Liver (tissue), 8 donors: ENCODE measurements at regions not wholly inside any gene's neighbourhood (a gene's known extent, or its start where the extent isn't known, plus 50 kb on each side); places are given as distances from the start of the nearest gene placed in this dataset.

Source experiments
- DNase-seq: peaks from one replicate; pipeline ENCODE4 v3.0.0-alpha.2; 2017; ENCODE audit warnings: low spot score
- H3K27ac ChIP-seq, 2 donors: one replicate each; pipeline ENCODE4 v1.7.0; 2013; ENCODE audit warnings: inconsistent platforms in 2 of 2, low read length in 2 of 2, control low read depth in 1 of 2, low read depth in 1 of 2, mild to moderate bottlenecking in 1 of 2
- H3K27me3 ChIP-seq, 4 donors: one replicate each; pipeline versions ENCODE4 v1.6.1 to v1.7.0; 2013; ENCODE audit warnings: low read length in 3 of 4, inconsistent platforms in 1 of 4, mild to moderate bottlenecking in 1 of 4, moderate library complexity in 1 of 4; ENCODE audit not compliant: control insufficient read depth in 4 of 4, insufficient read depth in 4 of 4
- H3K36me3 ChIP-seq, 4 donors: one replicate each; pipeline versions ENCODE4 v1.6.1 to v1.7.0; 2013; ENCODE audit warnings: low read length in 3 of 4, mild to moderate bottlenecking in 3 of 4, low read depth in 1 of 4, moderate library complexity in 1 of 4; ENCODE audit not compliant: control insufficient read depth in 4 of 4, insufficient read depth in 3 of 4
- H3K4me1 ChIP-seq, 4 donors: one replicate each; pipeline versions ENCODE4 v1.6.1 to v1.7.0; 2013; ENCODE audit warnings: low read length in 3 of 4, mild to moderate bottlenecking in 3 of 4, moderate library complexity in 1 of 4; ENCODE audit not compliant: control insufficient read depth in 4 of 4, insufficient read depth in 4 of 4
- H3K4me3 ChIP-seq, 3 donors: one replicate each; pipeline versions ENCODE4 v1.6.1 to v1.7.0; 2013; ENCODE audit warnings: low read length in 3 of 3, control low read depth in 1 of 3, low read depth in 1 of 3, mild to moderate bottlenecking in 1 of 3
- H3K9ac ChIP-seq, 2 donors: one replicate each; pipeline ENCODE4 v1.7.0; 2013; ENCODE audit warnings: low read length in 2 of 2, mild to moderate bottlenecking in 2 of 2, moderate library complexity in 2 of 2, control low read depth in 1 of 2, low read depth in 1 of 2
- H3K9me3 ChIP-seq, 4 donors: one replicate each; pipeline versions ENCODE4 v1.6.1 to v1.7.0; 2013; ENCODE audit warnings: low read length in 3 of 4; ENCODE audit not compliant: control insufficient read depth in 4 of 4
- CTCF ChIP-seq: fragments of 150-350 bp; IDR thresholded peaks from 2 replicates; pipeline ENCODE4 v1.5.1; 2017; ENCODE audit warnings: improper control_type of control experiment, low read depth, low read length; ENCODE audit not compliant: missing input control
- EGR1 ChIP-seq, 2 donors: IDR thresholded peaks; 2 replicates each; pipeline ENCODE4 v1.6.1; 2016 to 2018; ENCODE audit warnings: antibody characterized with exemption in 2 of 2, low read depth in 2 of 2
- FOXA1 ChIP-seq: IDR thresholded peaks from 2 replicates; pipeline ENCODE4 v1.6.1; 2016; ENCODE audit warnings: antibody characterized with exemption
- FOXA2 ChIP-seq: IDR thresholded peaks from 2 replicates; pipeline ENCODE4 v1.6.1; 2016; ENCODE audit warnings: antibody characterized with exemption
- HNF4A ChIP-seq, 2 donors: conservative IDR thresholded peaks; 2 replicates each; pipeline ENCODE4 v1.6.1; 2016; ENCODE audit warnings: antibody characterized with exemption in 2 of 2, mild to moderate bottlenecking in 2 of 2
- HNF4G ChIP-seq: IDR thresholded peaks from 2 replicates; pipeline ENCODE4 v1.6.1; 2016; ENCODE audit warnings: antibody characterized with exemption
- JUND ChIP-seq, 2 donors: IDR thresholded peaks; 2 replicates each; pipeline ENCODE4 v1.6.1; 2016; ENCODE audit warnings: antibody characterized with exemption in 2 of 2
- MAX ChIP-seq: IDR thresholded peaks from 2 replicates; pipeline ENCODE4 v1.6.1; 2016; ENCODE audit warnings: antibody characterized with exemption
- RAD21 ChIP-seq, 2 donors: IDR thresholded peaks; 2 replicates each; pipeline ENCODE4 v1.6.1; 2016; ENCODE audit warnings: antibody characterized with exemption in 2 of 2, mild to moderate bottlenecking in 2 of 2
- REST ChIP-seq: IDR thresholded peaks from 2 replicates; pipeline ENCODE4 v1.6.1; 2016; ENCODE audit warnings: antibody characterized with exemption, mild to moderate bottlenecking
- RXRA ChIP-seq, 2 donors: IDR thresholded peaks; 2 replicates each; pipeline ENCODE4 v1.6.1; 2017 to 2018; ENCODE audit warnings: antibody characterized with exemption in 2 of 2, mild to moderate bottlenecking in 1 of 2
- SP1 ChIP-seq: IDR thresholded peaks from 2 replicates; pipeline ENCODE4 v1.6.1; 2018; ENCODE audit warnings: antibody characterized with exemption, mild to moderate bottlenecking
- TAF1 ChIP-seq: conservative IDR thresholded peaks from 2 replicates; pipeline ENCODE4 v1.6.1; 2016; ENCODE audit warnings: antibody characterized with exemption, mild to moderate bottlenecking
- YY1 ChIP-seq: IDR thresholded peaks from 2 replicates; pipeline ENCODE4 v1.6.1; 2016; ENCODE audit warnings: antibody characterized with exemption, mild to moderate bottlenecking
- ZBTB33 ChIP-seq: IDR thresholded peaks from 2 replicates; pipeline ENCODE4 v1.6.1; 2016; ENCODE audit warnings: antibody characterized with exemption
- WGBS: extraction: QIAGEN DNeasy Blood & Tissue Kit; methylation state at CpG from one replicate; pipeline ENCODE4 v1.1.7; 2013; 5-methylcytosine and 5-hydroxymethylcytosine counted together
- donor health status: healthy.
- donor health status: healthy.
- donor health status: healthy.
- donor health status: healthy.
- donor health status: healthy.

GRCh38 chr20:55740076-55740475 is 265.2 kb downstream of the CBLN4 start:
- 93% methylated on average over 8 of the region's 8 CpGs for WGBS
- TF ChIP-seq FOXA1 = no peak
- TF ChIP-seq RAD21 (IDR thresholded peaks at IDR 0.05) = no peak
- no peak for TF ChIP-seq RXRA (IDR thresholded peaks at IDR 0.05)
- no peak for TF ChIP-seq TAF1
- TF ChIP-seq CTCF = no peak
- TF ChIP-seq FOXA2 = no peak
- TF ChIP-seq HNF4G = no peak
- no peak overlapping the region for H3K9ac ChIP-seq
- H3K4me3 ChIP-seq = no peak overlapping the region
- no peak overlapping the region for H3K27ac ChIP-seq
- H3K4me1 ChIP-seq = no peaks in the 10 kb centered on the region
- no peaks in the 10 kb centered on the region for H3K9me3 ChIP-seq
- H3K27me3 ChIP-seq = no peaks in the 10 kb centered on the region
- DNase-seq = no peak
- H3K36me3 ChIP-seq = no peaks in the 10 kb centered on the region

GRCh38 chr20:55730321-55730720 is 275.0 kb downstream of the CBLN4 start:
- Histone ChIP-seq H3K9ac (no peak overlapping the region), H3K27ac (no peak overlapping the region), H3K36me3 (no peaks in the 10 kb centered on the region), H3K9me3 (no peaks in the 10 kb centered on the region), H3K4me3 (no peak overlapping the region), H3K27me3 (no peaks in the 10 kb centered on the region), H3K4me1 (no peaks in the 10 kb centered on the region)
- TF ChIP-seq EGR1 (IDR thresholded peaks at IDR 0.05; ENCODE audit: low read depth in 2 of 2) (no peak), ZBTB33 (no peak), REST (no peak), SP1 (no peak), HNF4G (no peak), CTCF (no peak), RXRA (IDR thresholded peaks at IDR 0.05) (no peak), MAX (no peak), HNF4A (conservative IDR thresholded peaks at IDR 0.05) (no peak), JUND (IDR thresholded peaks at IDR 0.05) (no peak), FOXA1 (no peak), YY1 (no peak)
- DNase-seq = no peak
- WGBS = 69% methylated on average over 4 of the region's 4 CpGs
